ENCODE measurements at regions not wholly inside any gene's neighbourhood (a gene's known extent, or its start where the extent isn't known, plus 50 kb on each side); places are given as distances from the start of the nearest gene placed in this dataset.

DNA sequence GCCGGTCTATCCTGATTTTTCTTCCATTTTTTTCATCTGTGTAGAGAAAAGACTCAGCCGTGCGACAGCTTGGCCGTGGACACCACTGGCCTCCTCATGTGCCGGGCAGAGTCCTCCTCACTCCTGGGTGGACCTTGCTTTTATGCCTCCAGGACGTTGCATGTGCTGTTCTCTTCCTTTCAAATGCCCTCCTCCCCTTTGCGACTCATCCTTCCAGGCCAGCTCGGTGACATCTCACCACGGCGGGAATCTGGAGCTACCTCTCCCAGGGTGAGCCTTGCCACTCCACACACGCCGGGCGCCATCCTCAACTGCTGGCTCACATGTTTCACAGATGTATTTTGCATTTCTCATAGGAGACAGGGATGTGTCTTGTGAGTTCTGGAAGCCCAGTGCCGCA is 198.5 kb upstream of the HDAC4 start:
- Histone ChIP-seq H3K36me3 (ENCODE audit: control insufficient read depth, insufficient read depth, low read length) (no peaks in the 10 kb centered on the region), H2AFZ (ENCODE audit: low read length) (no peak overlapping the region), H3K27me3 (ENCODE audit: control insufficient read depth, insufficient read depth, low read length) (no peaks in the 10 kb centered on the region), H3K4me2 (ENCODE audit: extremely low read depth, insufficient read depth, low read length) (no peak overlapping the region), H3K4me1 (ENCODE audit: control insufficient read depth, extremely low read depth, insufficient read depth, low read length) (no peaks in the 10 kb centered on the region), H3K9ac (ENCODE audit: insufficient read depth, low read length) (no peak overlapping the region), H3K27ac (ENCODE audit: insufficient read depth, low read length) (no peak overlapping the region), H3K9me3 (ENCODE audit: control insufficient read depth, insufficient read depth, low read depth, low read length) (no peaks in the 10 kb centered on the region), H3K79me2 (ENCODE audit: control insufficient read depth, insufficient read depth, low read length) (no peaks in the 10 kb centered on the region), H3K4me3 (replicated peaks in 1 of 4; ENCODE audit: control extremely low read depth in 1 of 4, insufficient read depth in 1 of 4, low read depth in 3 of 4, low read length in 4 of 4) (no peak overlapping the region), H4K20me1 (ENCODE audit: control insufficient read depth, extremely low read depth, insufficient read depth, low read length) (no peaks in the 10 kb centered on the region)
- no peak for DNase-seq (ENCODE audit: low read depth in 2 of 2)
- no peak for TF ChIP-seq EZH2 (IDR thresholded peaks at IDR 0.05; ENCODE audit: low read length, missing control alignments)
- TF ChIP-seq, protein P1, sequence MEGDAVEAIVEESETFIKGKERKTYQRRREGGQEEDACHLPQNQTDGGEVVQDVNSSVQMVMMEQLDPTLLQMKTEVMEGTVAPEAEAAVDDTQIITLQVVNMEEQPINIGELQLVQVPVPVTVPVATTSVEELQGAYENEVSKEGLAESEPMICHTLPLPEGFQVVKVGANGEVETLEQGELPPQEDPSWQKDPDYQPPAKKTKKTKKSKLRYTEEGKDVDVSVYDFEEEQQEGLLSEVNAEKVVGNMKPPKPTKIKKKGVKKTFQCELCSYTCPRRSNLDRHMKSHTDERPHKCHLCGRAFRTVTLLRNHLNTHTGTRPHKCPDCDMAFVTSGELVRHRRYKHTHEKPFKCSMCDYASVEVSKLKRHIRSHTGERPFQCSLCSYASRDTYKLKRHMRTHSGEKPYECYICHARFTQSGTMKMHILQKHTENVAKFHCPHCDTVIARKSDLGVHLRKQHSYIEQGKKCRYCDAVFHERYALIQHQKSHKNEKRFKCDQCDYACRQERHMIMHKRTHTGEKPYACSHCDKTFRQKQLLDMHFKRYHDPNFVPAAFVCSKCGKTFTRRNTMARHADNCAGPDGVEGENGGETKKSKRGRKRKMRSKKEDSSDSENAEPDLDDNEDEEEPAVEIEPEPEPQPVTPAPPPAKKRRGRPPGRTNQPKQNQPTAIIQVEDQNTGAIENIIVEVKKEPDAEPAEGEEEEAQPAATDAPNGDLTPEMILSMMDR (conservative IDR thresholded peaks at IDR 0.05 in 1 of 2, IDR thresholded peaks at IDR 0.05 in 1 of 2; ENCODE audit: low read depth in 1 of 2, low read length in 2 of 2): no peak

DNA sequence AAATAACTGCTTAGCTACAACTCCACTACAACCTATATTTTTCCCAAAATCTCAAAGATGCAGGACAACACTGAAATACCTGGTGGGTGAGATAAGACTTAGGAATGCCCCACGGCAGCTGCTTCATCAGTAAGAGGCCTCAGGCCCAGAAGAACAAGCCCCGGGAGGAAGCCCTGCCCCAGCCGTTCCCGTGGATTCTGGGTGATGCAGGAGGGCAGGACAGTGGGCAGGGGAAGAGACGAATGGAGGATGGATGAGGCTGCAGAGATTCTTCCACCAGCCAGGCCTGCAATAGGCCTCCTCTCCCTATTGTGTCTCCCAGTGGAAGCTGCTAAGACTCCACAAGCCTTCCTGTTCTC is 197.9 kb upstream of the HDAC4 start:
- no peaks in the 10 kb centered on the region for H3K79me2 ChIP-seq (ENCODE audit: control insufficient read depth, insufficient read depth, low read length)
- H2AFZ ChIP-seq (ENCODE audit: low read length): no peak overlapping the region
- no peaks in the 10 kb centered on the region for H3K9me3 ChIP-seq (ENCODE audit: control insufficient read depth, insufficient read depth, low read depth, low read length)
- no peak overlapping the region for H3K27ac ChIP-seq (ENCODE audit: insufficient read depth, low read length)
- H3K27me3 ChIP-seq (ENCODE audit: control insufficient read depth, insufficient read depth, low read length): no peaks in the 10 kb centered on the region
- no peak overlapping the region for H3K4me2 ChIP-seq (ENCODE audit: extremely low read depth, insufficient read depth, low read length)
- TF ChIP-seq, protein P1 (conservative IDR thresholded peaks at IDR 0.05 in 1 of 2, IDR thresholded peaks at IDR 0.05 in 1 of 2; ENCODE audit: low read depth in 1 of 2, low read length in 2 of 2): no peak
- TF ChIP-seq EZH2 (IDR thresholded peaks at IDR 0.05; ENCODE audit: low read length, missing control alignments): no peak
- H3K9ac ChIP-seq (ENCODE audit: insufficient read depth, low read length): no peak overlapping the region
- no peaks in the 10 kb centered on the region for H4K20me1 ChIP-seq (ENCODE audit: control insufficient read depth, extremely low read depth, insufficient read depth, low read length)
- no peak for DNase-seq (ENCODE audit: low read depth in 2 of 2)
- no peaks in the 10 kb centered on the region for H3K4me1 ChIP-seq (ENCODE audit: control insufficient read depth, extremely low read depth, insufficient read depth, low read length)
- H3K36me3 ChIP-seq (ENCODE audit: control insufficient read depth, insufficient read depth, low read length): no peaks in the 10 kb centered on the region
- no peak overlapping the region for H3K4me3 ChIP-seq (replicated peaks in 1 of 4; ENCODE audit: control extremely low read depth in 1 of 4, insufficient read depth in 1 of 4, low read depth in 3 of 4, low read length in 4 of 4)

DNA sequence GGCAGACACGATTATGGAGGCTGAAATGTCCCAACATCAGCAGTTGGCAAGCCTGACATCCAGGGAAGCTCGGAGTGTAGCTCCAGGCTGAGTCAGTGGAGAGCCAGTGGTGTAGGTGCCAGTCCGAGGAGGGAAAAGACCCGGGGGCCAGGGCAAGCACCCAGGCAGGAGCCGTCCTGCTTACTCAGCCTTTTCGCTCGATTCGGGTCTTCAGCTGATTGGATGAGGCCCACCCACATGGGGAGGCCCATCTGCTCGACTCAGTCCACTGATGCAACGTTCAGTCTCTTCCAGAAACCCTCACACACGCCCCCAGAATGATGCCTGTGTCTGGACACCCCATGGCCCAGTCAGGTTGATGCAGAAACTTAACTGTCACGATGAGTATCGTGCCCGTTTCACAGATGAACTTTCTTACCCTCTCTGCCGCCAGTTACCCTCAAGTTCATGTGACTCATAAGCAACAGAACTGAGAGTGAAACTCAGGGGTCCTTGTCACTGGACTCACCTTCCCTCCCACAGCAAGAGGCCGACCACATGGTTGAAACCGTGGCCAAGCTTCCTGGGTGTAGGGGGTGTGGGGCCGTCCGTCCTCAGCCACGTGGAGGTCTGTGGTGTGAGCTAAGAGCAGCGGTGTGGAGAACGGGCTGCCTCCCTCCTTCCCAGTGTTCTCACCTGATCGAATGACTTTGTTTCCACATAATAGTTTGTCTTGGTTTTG is 197.4 kb upstream of the HDAC4 start:
- Histone ChIP-seq H3K79me2 (ENCODE audit: control insufficient read depth, insufficient read depth, low read length) (no peaks in the 10 kb centered on the region), H3K27ac (ENCODE audit: insufficient read depth, low read length) (no peak overlapping the region), H3K4me1 (ENCODE audit: control insufficient read depth, extremely low read depth, insufficient read depth, low read length) (no peaks in the 10 kb centered on the region), H3K27me3 (ENCODE audit: control insufficient read depth, insufficient read depth, low read length) (no peaks in the 10 kb centered on the region), H3K4me2 (ENCODE audit: extremely low read depth, insufficient read depth, low read length) (no peak overlapping the region), H3K9ac (ENCODE audit: insufficient read depth, low read length) (no peak overlapping the region), H3K36me3 (ENCODE audit: control insufficient read depth, insufficient read depth, low read length) (no peaks in the 10 kb centered on the region), H3K4me3 (replicated peaks in 1 of 4; ENCODE audit: control extremely low read depth in 1 of 4, insufficient read depth in 1 of 4, low read depth in 3 of 4, low read length in 4 of 4) (no peak overlapping the region), H4K20me1 (ENCODE audit: control insufficient read depth, extremely low read depth, insufficient read depth, low read length) (no peaks in the 10 kb centered on the region), H3K9me3 (ENCODE audit: control insufficient read depth, insufficient read depth, low read depth, low read length) (no peaks in the 10 kb centered on the region), H2AFZ (ENCODE audit: low read length) (no peak overlapping the region)
- DNase-seq (ENCODE audit: low read depth in 2 of 2): no peak
- TF ChIP-seq, protein P1 (conservative IDR thresholded peaks at IDR 0.05 in 1 of 2, IDR thresholded peaks at IDR 0.05 in 1 of 2; ENCODE audit: low read depth in 1 of 2, low read length in 2 of 2): no peak
- TF ChIP-seq EZH2 (IDR thresholded peaks at IDR 0.05; ENCODE audit: low read length, missing control alignments): no peak
